Ascending aorta (tissue), 2 donors: ENCODE measurements at regions not wholly inside any gene's neighbourhood (a gene's known extent, or its start where the extent isn't known, plus 50 kb on each side); places are given as distances from the start of the nearest gene placed in this dataset.
"Not testable (repeated sequence)": the region's sequence is repeated elsewhere in the genome, so short reads cannot be mapped to it uniquely, and the experiment has no call there.

Experiments
- DNase-seq, 2 donors: peaks; one replicate each; pipeline ENCODE4 v3.0.0-alpha.2; 2019; ENCODE audit warnings: low spot score in 2 of 2
- H3K27ac ChIP-seq, 2 donors: fragments of 200-600 bp; sonication (generic); one replicate each; pipeline ENCODE4 v1.5.1; 2016 to 2017; ENCODE audit warnings: mild to moderate bottlenecking in 1 of 2
- H3K27me3 ChIP-seq: fragments of 200-600 bp; sonication (generic); one replicate; pipeline ENCODE4 v1.5.1; 2017
- H3K36me3 ChIP-seq, 2 donors: fragments of 200-600 bp; sonication (generic); one replicate each; pipeline ENCODE4 v1.5.1; 2016
- H3K4me1 ChIP-seq, 2 donors: fragments of 200-600 bp; sonication (generic); one replicate each; pipeline ENCODE4 v1.5.1; 2016 to 2017; ENCODE audit warnings: mild to moderate bottlenecking in 1 of 2
- H3K4me3 ChIP-seq, 2 donors: fragments of 200-600 bp; sonication (generic); one replicate each; pipeline ENCODE4 v1.5.1; 2016 to 2017; ENCODE audit warnings: mild to moderate bottlenecking in 1 of 2
- H3K9me3 ChIP-seq, 2 donors: fragments of 200-600 bp; sonication (generic); one replicate each; pipeline ENCODE4 v1.5.1; 2016
- intact Hi-C: fragments of 100-400 bp; cut with DNase I; formaldehyde crosslinking; loops from one replicate; pipeline ENCODE4 v1.15.1; 2023
- TF ChIP-seq, protein P1 (sequence below), 3 experiments: fragments of 200-600 bp in 2 of 3; fragments of 450-650 bp in 1 of 3; sonication (generic) in 2 of 3; IDR thresholded peaks; one replicate each; pipeline ENCODE4 v1.5.1; 2016 to 2019; ENCODE audit warnings: antibody characterized with exemption in 3 of 3, mild to moderate bottlenecking in 1 of 3, moderate library complexity in 1 of 3

DNA sequence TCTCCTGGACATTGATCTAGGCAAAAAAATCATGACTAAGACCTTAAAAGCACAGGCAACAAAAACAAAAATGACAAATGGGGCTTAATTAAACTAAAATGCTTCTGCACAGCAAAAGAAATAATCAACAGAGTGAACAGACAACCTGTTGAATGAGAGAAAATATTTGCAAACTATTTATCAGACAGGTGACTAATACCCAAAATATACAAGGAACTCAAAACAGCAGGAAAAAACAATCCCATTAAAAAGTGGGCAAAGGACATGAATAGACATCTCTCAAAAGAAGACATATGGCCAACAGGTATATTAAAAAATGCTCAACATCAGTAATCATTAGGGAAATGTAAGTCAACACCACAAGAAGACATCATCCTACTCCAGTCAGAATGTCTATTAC lies 166.8 kb downstream of the MTERF1 start:
- no peak overlapping the region for H3K4me3 ChIP-seq
- no peak for DNase-seq
- TF ChIP-seq, protein P1, sequence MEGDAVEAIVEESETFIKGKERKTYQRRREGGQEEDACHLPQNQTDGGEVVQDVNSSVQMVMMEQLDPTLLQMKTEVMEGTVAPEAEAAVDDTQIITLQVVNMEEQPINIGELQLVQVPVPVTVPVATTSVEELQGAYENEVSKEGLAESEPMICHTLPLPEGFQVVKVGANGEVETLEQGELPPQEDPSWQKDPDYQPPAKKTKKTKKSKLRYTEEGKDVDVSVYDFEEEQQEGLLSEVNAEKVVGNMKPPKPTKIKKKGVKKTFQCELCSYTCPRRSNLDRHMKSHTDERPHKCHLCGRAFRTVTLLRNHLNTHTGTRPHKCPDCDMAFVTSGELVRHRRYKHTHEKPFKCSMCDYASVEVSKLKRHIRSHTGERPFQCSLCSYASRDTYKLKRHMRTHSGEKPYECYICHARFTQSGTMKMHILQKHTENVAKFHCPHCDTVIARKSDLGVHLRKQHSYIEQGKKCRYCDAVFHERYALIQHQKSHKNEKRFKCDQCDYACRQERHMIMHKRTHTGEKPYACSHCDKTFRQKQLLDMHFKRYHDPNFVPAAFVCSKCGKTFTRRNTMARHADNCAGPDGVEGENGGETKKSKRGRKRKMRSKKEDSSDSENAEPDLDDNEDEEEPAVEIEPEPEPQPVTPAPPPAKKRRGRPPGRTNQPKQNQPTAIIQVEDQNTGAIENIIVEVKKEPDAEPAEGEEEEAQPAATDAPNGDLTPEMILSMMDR (IDR thresholded peaks at IDR 0.05) = no peak
- H3K27ac ChIP-seq = no peak overlapping the region
- no peaks in the 10 kb centered on the region for H3K36me3 ChIP-seq
- H3K9me3 ChIP-seq = peaks cover under 1 to 11% of the 10 kb centered on the region in 2 donors
- H3K4me1 ChIP-seq = no peaks in the 10 kb centered on the region
- intact Hi-C loops = no loop called here
- H3K27me3 ChIP-seq = no peaks in the 10 kb centered on the region

DNA sequence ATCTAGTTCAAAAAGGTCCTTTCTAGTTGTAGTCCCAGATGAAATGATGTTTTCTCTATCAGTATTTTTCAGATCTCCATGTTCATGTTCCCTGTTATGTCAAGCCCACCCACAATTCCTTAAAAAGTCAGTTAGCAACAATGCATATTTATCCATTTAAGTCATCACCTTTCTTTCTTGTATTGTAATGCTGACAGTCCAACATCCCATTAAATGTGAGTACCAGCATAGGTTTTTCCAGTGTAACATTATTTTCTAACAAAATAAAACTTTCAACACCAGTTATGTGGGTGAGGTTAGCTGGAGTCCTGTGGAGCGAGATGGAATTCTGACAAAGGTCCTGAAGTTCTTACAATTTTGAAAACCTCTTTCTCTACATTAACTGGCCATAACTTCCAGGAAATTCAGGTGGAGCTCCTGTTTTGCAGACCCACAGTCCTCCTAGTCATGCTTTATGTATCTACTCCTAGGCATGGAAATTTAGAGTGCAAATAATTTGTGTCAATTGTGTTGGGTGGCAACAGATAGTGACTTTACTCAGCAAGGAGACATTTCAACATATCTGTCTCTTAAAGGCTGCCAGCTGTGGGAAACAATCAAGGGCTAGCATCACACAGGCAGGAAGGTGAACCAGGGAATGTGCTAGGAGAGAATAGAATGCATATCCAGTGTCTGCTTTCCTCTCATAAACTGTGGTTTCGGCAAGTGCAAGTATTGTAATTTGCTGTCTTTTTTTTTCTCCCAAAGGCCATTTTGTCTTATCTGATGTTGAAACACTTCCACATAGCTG lies 162.6 kb downstream of the MTERF1 start:
- Histone ChIP-seq H3K9me3 (peaks cover 0 to 10% of the 10 kb centered on the region in 2 donors), H3K27ac (no peak overlapping the region), H3K27me3 (no peaks in the 10 kb centered on the region), H3K4me1 (no peaks in the 10 kb centered on the region), H3K4me3 (no peak overlapping the region), H3K36me3 (no peaks in the 10 kb centered on the region)
- TF ChIP-seq, protein P1 (IDR thresholded peaks at IDR 0.05) = no peak
- DNase-seq = no peak
- intact Hi-C loops = no loop called here

DNA sequence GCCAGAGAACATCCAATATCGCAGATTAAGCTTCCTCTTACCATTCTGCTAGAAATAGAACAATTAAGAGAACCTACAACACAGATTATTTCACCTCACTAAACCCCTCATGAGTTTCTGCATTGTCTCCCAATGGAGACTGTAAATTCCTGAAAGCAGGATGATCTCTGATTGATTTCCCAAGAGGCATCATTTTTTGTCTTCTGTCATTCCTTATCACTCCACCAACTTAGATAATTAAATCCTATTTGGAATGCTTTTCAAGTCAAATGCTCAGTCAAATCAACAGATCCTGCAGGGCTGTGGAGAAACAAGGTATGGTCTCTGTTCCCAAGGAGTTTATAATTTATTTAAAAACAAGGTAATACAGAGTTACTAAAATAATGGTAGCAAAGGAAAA lies 161.5 kb downstream of the MTERF1 start:
- H3K4me1 ChIP-seq = no peaks in the 10 kb centered on the region
- no peak for DNase-seq
- H3K4me3 ChIP-seq = no peak overlapping the region
- no peaks in the 10 kb centered on the region for H3K27me3 ChIP-seq
- no peak overlapping the region for H3K27ac ChIP-seq
- intact Hi-C loops = no loop called here
- H3K36me3 ChIP-seq = no peaks in the 10 kb centered on the region
- TF ChIP-seq, protein P1 (IDR thresholded peaks at IDR 0.05) = no peak
- H3K9me3 ChIP-seq = peaks cover 0 to 15% of the 10 kb centered on the region in 2 donors

DNA sequence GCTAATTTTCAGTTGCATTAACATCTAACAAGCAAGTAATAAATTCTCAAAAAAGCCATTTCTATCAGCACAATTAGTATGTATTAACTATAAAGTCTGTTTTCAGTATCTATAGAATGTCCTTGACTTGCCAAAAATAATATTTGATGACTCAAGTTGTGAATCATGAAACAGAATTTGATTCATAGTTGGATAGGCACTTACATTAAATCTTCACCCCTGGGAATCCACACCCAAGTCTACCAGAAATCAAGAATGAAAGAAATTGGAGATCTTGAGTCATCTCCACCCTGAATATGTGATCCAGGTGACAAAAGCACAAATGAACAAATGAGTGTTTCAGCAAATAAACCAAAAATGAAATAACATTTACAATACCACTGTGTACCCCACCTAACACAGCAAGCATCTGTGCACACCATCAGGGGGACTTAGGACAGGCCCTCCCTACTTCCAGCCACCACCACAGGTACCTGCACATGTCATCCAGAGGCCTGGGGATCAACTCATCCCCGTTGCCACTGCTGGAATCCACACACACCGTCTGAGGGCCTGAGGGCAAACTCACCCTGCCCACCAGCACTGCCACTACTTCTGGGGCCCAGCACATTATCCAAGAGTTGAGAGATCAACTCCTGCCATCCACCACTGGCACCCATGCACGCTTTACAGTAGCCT lies 160.1 kb downstream of the MTERF1 start:
- no peak overlapping the region for H3K27ac ChIP-seq
- intact Hi-C loops = no loop called here
- TF ChIP-seq, protein P1 (IDR thresholded peaks at IDR 0.05) = no peak
- H3K27me3 ChIP-seq = no peaks in the 10 kb centered on the region
- peaks cover 0 to 26% of the 10 kb centered on the region in 2 donors for H3K9me3 ChIP-seq
- H3K36me3 ChIP-seq = no peaks in the 10 kb centered on the region
- no peaks in the 10 kb centered on the region for H3K4me1 ChIP-seq
- H3K4me3 ChIP-seq = no peak overlapping the region
- DNase-seq = no peak

DNA sequence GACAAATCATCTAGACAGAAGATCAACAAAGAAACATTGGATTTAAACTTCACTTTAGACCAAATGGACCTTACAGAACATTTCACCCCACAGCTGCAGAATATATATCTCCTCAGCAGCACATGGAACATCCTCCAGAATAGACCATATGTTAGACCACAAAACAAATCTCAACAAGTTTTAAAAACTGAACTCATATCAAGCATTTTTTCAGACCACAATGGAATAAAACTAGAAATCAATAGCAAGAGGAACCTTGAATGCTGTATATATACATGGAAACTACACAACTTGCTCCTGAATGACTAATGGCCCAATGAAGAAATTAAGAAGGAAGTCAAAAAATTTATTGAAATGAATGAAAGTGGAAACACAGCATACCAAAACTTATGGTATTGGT lies 157.7 kb downstream of the MTERF1 start:
- no peak for DNase-seq
- TF ChIP-seq, protein P1 (IDR thresholded peaks at IDR 0.05) = no peak
- intact Hi-C loops = no loop called here

DNA sequence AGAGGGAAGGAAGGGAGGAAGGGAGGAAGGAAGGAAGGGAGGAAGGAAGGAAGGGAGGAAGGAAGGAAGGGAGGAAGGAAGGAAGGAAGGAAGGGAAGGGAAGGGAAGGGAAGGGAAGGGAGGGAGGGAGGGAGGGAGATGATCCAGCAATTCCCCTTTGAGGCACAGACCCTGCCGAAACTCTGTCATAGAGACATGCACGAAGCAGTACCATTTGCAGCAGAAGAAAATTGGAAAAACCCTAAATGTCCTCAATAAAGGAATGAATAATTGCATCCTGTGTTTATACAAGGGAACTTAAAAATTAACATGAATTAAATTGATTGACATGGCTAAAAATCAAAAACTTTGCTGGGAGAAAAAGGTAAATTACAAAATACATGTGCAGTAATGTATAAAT lies 151.5 kb downstream of the MTERF1 start:
- H3K9me3 ChIP-seq = peaks cover 0 to 14% of the 10 kb centered on the region in 2 donors
- intact Hi-C loops, H3K27ac ChIP-seq, H3K36me3 ChIP-seq, DNase-seq, H3K4me1 ChIP-seq, H3K4me3 ChIP-seq, H3K27me3 ChIP-seq: not testable (repeated sequence)

More for the DNA sequence above, 157.7 kb downstream of the MTERF1 start:
- H3K4me1 ChIP-seq = no peaks in the 10 kb centered on the region
- no peak overlapping the region for H3K4me3 ChIP-seq
- peaks cover 0 to 30% of the 10 kb centered on the region in 2 donors for H3K9me3 ChIP-seq
- no peaks in the 10 kb centered on the region for H3K27me3 ChIP-seq
- no peaks in the 10 kb centered on the region for H3K36me3 ChIP-seq
- no peak overlapping the region for H3K27ac ChIP-seq
